ENCODE measurements at regions not wholly inside any gene's neighbourhood (a gene's known extent, or its start where the extent isn't known, plus 50 kb on each side); places are given as distances from the start of the nearest gene placed in this dataset.

DNA sequence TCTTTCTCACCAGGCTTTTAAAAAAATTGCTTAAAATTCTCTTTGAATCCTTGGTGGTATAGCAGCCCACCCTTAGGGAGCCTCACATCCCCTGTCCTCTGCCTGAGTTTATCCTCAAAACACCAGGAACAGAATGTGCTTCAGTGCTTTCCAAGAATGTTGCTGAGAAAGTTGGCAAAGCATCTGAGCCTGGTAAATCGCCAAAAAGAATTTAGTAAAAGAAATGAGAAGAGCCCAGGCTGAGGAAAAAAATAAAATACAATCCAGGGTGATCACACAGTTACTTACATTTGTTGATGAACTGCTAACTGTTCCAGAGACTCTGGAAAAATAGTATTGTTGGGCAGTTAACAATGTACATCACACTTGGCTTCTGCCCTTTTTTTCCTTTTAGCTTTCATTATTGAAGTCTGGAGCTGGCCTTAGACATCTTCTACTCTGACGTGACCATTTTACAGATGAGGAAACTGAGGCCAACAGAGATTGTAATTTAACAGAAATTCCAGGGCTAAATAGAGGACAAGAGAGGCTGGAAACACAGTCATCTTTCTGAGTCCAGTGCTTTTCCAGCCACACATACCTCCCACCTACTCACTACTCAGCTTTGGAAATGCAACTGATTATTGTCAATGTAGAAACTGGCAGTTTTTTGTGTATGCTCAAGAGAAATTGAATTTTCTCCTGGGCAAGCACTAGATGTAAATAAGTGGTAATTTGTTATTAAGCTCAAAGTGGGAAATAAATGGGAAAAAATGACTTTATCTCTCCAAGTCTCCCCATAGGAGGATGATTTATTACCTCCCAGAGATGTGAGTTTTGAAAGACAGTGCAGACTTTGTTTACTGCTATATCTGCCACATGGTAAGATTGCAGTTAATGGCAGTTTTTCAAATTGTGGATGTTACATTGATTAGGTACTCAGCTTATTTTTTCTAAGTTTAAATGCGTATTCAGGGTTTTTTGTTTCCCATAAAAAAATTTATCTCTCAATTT is 86.7 kb upstream of the ALDH1A1 start (continued):
- TF ChIP-seq, protein P1, sequence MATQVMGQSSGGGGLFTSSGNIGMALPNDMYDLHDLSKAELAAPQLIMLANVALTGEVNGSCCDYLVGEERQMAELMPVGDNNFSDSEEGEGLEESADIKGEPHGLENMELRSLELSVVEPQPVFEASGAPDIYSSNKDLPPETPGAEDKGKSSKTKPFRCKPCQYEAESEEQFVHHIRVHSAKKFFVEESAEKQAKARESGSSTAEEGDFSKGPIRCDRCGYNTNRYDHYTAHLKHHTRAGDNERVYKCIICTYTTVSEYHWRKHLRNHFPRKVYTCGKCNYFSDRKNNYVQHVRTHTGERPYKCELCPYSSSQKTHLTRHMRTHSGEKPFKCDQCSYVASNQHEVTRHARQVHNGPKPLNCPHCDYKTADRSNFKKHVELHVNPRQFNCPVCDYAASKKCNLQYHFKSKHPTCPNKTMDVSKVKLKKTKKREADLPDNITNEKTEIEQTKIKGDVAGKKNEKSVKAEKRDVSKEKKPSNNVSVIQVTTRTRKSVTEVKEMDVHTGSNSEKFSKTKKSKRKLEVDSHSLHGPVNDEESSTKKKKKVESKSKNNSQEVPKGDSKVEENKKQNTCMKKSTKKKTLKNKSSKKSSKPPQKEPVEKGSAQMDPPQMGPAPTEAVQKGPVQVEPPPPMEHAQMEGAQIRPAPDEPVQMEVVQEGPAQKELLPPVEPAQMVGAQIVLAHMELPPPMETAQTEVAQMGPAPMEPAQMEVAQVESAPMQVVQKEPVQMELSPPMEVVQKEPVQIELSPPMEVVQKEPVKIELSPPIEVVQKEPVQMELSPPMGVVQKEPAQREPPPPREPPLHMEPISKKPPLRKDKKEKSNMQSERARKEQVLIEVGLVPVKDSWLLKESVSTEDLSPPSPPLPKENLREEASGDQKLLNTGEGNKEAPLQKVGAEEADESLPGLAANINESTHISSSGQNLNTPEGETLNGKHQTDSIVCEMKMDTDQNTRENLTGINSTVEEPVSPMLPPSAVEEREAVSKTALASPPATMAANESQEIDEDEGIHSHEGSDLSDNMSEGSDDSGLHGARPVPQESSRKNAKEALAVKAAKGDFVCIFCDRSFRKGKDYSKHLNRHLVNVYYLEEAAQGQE (IDR thresholded peaks at IDR 0.05; ENCODE audit: borderline replicate concordance): no peak
- TF ChIP-seq, protein P1 (CRISPR knock-in tag; IDR thresholded peaks at IDR 0.05; ENCODE audit: low read depth): no peak
- TF ChIP-seq XRCC5 (IDR thresholded peaks at IDR 0.05; ENCODE audit: low read depth, low read length): no peak
- no peak for TF ChIP-seq ELF2 (CRISPR knock-in tag; IDR thresholded peaks at IDR 0.05)
- peak; percentile 63 for TF ChIP-seq MEIS2 (IDR thresholded peaks at IDR 0.05; ENCODE audit: partially characterized antibody)
- TF ChIP-seq CEBPG (CRISPR knock-in tag; IDR thresholded peaks at IDR 0.05): no peak
- TF ChIP-seq CEBPG (tag; conservative IDR thresholded peaks at IDR 0.05 in 1 of 2, IDR thresholded peaks at IDR 0.05 in 1 of 2): no peak
- TF ChIP-seq ZNF551 (CRISPR knock-in tag; IDR thresholded peaks at IDR 0.05): no peak
- TF ChIP-seq, protein P2, sequence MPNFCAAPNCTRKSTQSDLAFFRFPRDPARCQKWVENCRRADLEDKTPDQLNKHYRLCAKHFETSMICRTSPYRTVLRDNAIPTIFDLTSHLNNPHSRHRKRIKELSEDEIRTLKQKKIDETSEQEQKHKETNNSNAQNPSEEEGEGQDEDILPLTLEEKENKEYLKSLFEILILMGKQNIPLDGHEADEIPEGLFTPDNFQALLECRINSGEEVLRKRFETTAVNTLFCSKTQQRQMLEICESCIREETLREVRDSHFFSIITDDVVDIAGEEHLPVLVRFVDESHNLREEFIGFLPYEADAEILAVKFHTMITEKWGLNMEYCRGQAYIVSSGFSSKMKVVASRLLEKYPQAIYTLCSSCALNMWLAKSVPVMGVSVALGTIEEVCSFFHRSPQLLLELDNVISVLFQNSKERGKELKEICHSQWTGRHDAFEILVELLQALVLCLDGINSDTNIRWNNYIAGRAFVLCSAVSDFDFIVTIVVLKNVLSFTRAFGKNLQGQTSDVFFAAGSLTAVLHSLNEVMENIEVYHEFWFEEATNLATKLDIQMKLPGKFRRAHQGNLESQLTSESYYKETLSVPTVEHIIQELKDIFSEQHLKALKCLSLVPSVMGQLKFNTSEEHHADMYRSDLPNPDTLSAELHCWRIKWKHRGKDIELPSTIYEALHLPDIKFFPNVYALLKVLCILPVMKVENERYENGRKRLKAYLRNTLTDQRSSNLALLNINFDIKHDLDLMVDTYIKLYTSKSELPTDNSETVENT (CRISPR knock-in tag; IDR thresholded peaks at IDR 0.05): no peak
- no peak for TF ChIP-seq ZNF445 (CRISPR knock-in tag; IDR thresholded peaks at IDR 0.05; ENCODE audit: low read depth)
- no peak for TF ChIP-seq CREBBP (IDR thresholded peaks at IDR 0.05; ENCODE audit: low read depth, low read length)
- TF ChIP-seq TFAM (CRISPR knock-in tag; conservative IDR thresholded peaks at IDR 0.05): no peak
- no peak for TF ChIP-seq GABPB1 (CRISPR knock-in tag; IDR thresholded peaks at IDR 0.05)
- TF ChIP-seq SMARCA5 (IDR thresholded peaks at IDR 0.05): no peak
- TF ChIP-seq, protein P3, sequence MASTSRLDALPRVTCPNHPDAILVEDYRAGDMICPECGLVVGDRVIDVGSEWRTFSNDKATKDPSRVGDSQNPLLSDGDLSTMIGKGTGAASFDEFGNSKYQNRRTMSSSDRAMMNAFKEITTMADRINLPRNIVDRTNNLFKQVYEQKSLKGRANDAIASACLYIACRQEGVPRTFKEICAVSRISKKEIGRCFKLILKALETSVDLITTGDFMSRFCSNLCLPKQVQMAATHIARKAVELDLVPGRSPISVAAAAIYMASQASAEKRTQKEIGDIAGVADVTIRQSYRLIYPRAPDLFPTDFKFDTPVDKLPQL (IDR thresholded peaks at IDR 0.05; ENCODE audit: extremely low read depth, insufficient read length): no peak
- TF ChIP-seq C11orf30 (IDR thresholded peaks at IDR 0.05; ENCODE audit: low read depth): no peak
- no peak for TF ChIP-seq GATA2 (CRISPR knock-in tag; IDR thresholded peaks at IDR 0.05)
- TF ChIP-seq GATAD2A (IDR thresholded peaks at IDR 0.05): no peak
- TF ChIP-seq ZNF75A (CRISPR knock-in tag; IDR thresholded peaks at IDR 0.05): no peak
